Sciatic nerve (tissue), 2 donors: ENCODE measurements at regions not wholly inside any gene's neighbourhood (a gene's known extent, or its start where the extent isn't known, plus 50 kb on each side); places are given as distances from the start of the nearest gene placed in this dataset.

Experiments used
- ATAC-seq: fragments of 200-7000 bp; cut with Tn5 transposase; one replicate; pipeline ENCODE4 v1.9.1; 2020; ENCODE audit warnings: mild to moderate bottlenecking, moderate library complexity
- DNase-seq: peaks from one replicate; pipeline ENCODE4 v3.0.0-alpha.2; 2020; ENCODE audit warnings: low spot score
- intact Hi-C: fragments of 100-400 bp; cut with DNase I; formaldehyde crosslinking; loops from one replicate; pipeline ENCODE4 v1.14.2; 2022
- donor health status: DM: no; HTN: no; CAD: no.
- donor health status: DM: no; HTN: no; CAD: no.

GRCh38 chr4:114538012-114538617, 60.5 kb upstream of the UGT8 start:
- intact Hi-C loops = no loop called here
- DNase-seq (no peak), ATAC-seq (no peak)

- DNase-seq = no peak
- no peak for ATAC-seq
- intact Hi-C loops = no loop called here
Measured at GRCh38 chr4:114539985-114540384, 58.6 kb upstream of the UGT8 start.

GRCh38 chr4:114547340-114548134, 51.1 kb upstream of the UGT8 start:
- no peak for ATAC-seq
- intact Hi-C loops = no loop called here

More at GRCh38 chr4:114547340-114548134, 51.1 kb upstream of the UGT8 start:
- no peak for DNase-seq
